ENCODE measurements at regions not wholly inside any gene's neighbourhood (a gene's known extent, or its start where the extent isn't known, plus 50 kb on each side); places are given as distances from the start of the nearest gene placed in this dataset.

DNA sequence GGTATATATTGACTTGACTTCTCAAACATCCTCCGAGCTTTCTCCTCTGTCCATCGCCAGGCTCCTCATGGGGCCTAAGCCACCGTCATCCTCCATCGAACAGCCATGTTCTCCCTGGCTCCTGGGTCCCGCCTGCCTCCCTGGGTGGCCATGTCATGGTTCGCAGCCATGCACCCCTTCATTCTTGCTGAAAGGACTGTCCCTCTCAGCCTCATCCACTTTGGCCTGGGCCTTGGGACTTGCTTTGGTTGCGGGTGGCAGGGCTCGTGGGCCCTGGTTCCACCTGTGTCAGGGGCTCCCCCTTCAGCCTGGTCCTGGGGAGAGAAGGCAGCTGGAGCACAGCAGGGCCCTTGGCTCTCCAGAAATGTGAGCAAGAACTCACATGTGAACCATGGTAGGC is 183.8 kb downstream of the KATNAL1 start:
- H3K36me3 ChIP-seq (replicated peaks; ENCODE audit: low read depth, low read length): no peaks in the 10 kb centered on the region
- H3K79me2 ChIP-seq (ENCODE audit: low read length): no peaks in the 10 kb centered on the region
- H3K4me2 ChIP-seq (ENCODE audit: low read length): no peak overlapping the region
- TF ChIP-seq EZH2phosphoT487 (IDR thresholded peaks at IDR 0.05; ENCODE audit: low read depth): no peak
- TF ChIP-seq, protein P1, sequence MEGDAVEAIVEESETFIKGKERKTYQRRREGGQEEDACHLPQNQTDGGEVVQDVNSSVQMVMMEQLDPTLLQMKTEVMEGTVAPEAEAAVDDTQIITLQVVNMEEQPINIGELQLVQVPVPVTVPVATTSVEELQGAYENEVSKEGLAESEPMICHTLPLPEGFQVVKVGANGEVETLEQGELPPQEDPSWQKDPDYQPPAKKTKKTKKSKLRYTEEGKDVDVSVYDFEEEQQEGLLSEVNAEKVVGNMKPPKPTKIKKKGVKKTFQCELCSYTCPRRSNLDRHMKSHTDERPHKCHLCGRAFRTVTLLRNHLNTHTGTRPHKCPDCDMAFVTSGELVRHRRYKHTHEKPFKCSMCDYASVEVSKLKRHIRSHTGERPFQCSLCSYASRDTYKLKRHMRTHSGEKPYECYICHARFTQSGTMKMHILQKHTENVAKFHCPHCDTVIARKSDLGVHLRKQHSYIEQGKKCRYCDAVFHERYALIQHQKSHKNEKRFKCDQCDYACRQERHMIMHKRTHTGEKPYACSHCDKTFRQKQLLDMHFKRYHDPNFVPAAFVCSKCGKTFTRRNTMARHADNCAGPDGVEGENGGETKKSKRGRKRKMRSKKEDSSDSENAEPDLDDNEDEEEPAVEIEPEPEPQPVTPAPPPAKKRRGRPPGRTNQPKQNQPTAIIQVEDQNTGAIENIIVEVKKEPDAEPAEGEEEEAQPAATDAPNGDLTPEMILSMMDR (IDR thresholded peaks at IDR 0.05; ENCODE audit: low read depth, low read length): no peak
- no peak overlapping the region for H3K27ac ChIP-seq (ENCODE audit: low read length)
- H2AFZ ChIP-seq (ENCODE audit: low read depth, low read length): no peak overlapping the region
- no peaks in the 10 kb centered on the region for H3K27me3 ChIP-seq (ENCODE audit: low read depth, low read length)
- H3K9me3 ChIP-seq (ENCODE audit: insufficient read depth, low read length): no peaks in the 10 kb centered on the region
- H3K4me1 ChIP-seq (ENCODE audit: low read length): peaks cover 38% of the 10 kb centered on the region
- no peak overlapping the region for H3K9ac ChIP-seq (ENCODE audit: low read length)
- no peaks in the 10 kb centered on the region for H4K20me1 ChIP-seq (ENCODE audit: insufficient read depth, low read length)
- no peak overlapping the region for H3K4me3 ChIP-seq (ENCODE audit: low read length)

DNA sequence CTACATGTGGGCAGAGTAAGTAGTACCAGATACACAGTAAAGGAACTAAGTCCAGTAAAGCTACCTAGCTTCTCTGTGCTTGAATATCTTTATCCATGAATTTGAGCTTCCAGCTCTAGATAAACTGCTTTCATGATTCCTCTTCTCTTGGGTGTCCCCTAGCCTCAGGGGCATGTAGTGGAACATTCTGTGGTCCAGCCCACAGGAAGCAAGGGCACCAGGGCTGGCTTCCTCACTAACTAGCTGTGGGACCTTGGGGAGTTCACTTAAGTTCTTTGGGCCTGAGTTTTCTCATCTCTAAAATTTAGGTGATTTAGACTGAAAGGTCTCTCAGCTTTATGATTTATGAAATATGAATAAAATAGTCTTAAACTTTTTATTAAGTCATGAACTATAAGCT is 185.7 kb downstream of the KATNAL1 start:
- Histone ChIP-seq H3K79me2 (ENCODE audit: low read length) (no peaks in the 10 kb centered on the region), H3K27ac (ENCODE audit: low read length) (no peak overlapping the region), H3K27me3 (ENCODE audit: low read depth, low read length) (no peaks in the 10 kb centered on the region), H3K9ac (ENCODE audit: low read length) (no peak overlapping the region), H3K4me2 (ENCODE audit: low read length) (no peak overlapping the region), H3K4me1 (ENCODE audit: low read length) (peaks cover 40% of the 10 kb centered on the region), H4K20me1 (ENCODE audit: insufficient read depth, low read length) (no peaks in the 10 kb centered on the region), H2AFZ (ENCODE audit: low read depth, low read length) (no peak overlapping the region), H3K9me3 (ENCODE audit: insufficient read depth, low read length) (no peaks in the 10 kb centered on the region), H3K36me3 (replicated peaks; ENCODE audit: low read depth, low read length) (no peaks in the 10 kb centered on the region), H3K4me3 (ENCODE audit: low read length) (no peak overlapping the region)
- TF ChIP-seq EZH2phosphoT487 (IDR thresholded peaks at IDR 0.05; ENCODE audit: low read depth): no peak
- TF ChIP-seq, protein P1 (IDR thresholded peaks at IDR 0.05; ENCODE audit: low read depth, low read length): no peak

DNA sequence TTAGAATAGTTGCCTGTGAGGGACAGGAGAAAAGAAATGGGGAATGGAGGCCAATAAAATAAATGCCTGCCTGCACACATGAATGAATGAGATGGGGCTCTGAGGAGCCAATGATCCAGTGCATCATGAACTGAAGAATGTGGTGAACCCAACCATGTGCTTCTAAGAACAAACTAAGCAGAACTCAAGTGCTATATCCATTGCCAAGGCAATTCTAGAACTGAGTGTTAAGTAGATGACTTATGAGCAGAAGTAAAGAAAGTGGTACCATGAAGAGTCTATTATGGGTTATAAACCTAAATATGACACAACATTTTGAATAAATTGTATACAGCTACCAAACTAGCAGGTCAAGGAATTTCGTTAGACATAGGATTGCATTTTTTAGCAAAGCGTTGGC is 186.1 kb downstream of the KATNAL1 start:
- peak overlapping the region; percentile 56; the same call in 1 of the 2 replicates for H3K4me2 ChIP-seq (ENCODE audit: low read length)
- H3K79me2 ChIP-seq (ENCODE audit: low read length): no peaks in the 10 kb centered on the region
- H3K27me3 ChIP-seq (ENCODE audit: low read depth, low read length): no peaks in the 10 kb centered on the region
- no peaks in the 10 kb centered on the region for H4K20me1 ChIP-seq (ENCODE audit: insufficient read depth, low read length)
- TF ChIP-seq, protein P1 (IDR thresholded peaks at IDR 0.05; ENCODE audit: low read depth, low read length): no peak
- TF ChIP-seq EZH2phosphoT487 (IDR thresholded peaks at IDR 0.05; ENCODE audit: low read depth): no peak
- H3K9ac ChIP-seq (ENCODE audit: low read length): no peak overlapping the region
- H3K4me3 ChIP-seq (ENCODE audit: low read length): no peak overlapping the region
- H3K36me3 ChIP-seq (replicated peaks; ENCODE audit: low read depth, low read length): no peaks in the 10 kb centered on the region
- peak overlapping the region; percentile 56; the same call in 1 of the 2 replicates for H3K27ac ChIP-seq (ENCODE audit: low read length)
- peaks cover 44% of the 10 kb centered on the region for H3K4me1 ChIP-seq (ENCODE audit: low read length)
- H3K9me3 ChIP-seq (ENCODE audit: insufficient read depth, low read length): no peaks in the 10 kb centered on the region
- no peak overlapping the region for H2AFZ ChIP-seq (ENCODE audit: low read depth, low read length)

DNA sequence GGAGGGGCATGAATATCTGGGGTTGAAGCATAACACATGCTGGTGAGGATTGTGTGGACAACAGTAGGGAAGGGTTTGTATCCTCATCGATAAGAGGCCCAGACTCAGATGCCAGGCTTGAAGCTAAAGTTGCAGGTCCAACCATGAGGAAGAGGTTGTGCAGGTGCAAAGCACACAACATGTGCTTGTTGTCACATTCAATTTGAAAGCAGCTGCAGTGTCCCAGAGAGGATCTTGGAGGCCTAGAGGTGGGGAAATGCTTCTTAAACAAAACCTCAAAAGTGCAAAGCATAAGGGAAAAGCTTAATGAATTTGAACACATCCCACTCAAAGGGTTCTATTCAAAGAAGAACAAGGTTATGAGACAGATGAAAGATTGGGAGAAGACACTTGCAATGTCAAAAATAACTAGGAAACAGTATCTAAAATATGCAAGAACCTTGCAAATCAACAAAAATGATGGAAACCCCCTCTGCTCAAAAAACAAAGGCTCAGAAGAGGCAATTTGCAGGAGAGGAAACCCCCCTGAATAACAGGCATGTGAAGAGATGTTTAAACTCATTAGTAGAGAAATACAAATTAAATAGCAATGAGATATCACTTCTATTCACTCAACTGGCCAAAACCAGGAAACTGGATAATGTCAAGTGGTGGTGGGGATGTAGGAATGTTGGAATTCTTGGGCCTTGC is 187.1 kb downstream of the KATNAL1 start:
- Histone ChIP-seq H3K9me3 (ENCODE audit: insufficient read depth, low read length) (no peaks in the 10 kb centered on the region), H3K4me1 (ENCODE audit: low read length) (peaks cover 54% of the 10 kb centered on the region), H4K20me1 (ENCODE audit: insufficient read depth, low read length) (no peaks in the 10 kb centered on the region), H3K9ac (ENCODE audit: low read length) (peak overlapping the region; percentile 18; the same call in 1 of the 2 replicates), H2AFZ (ENCODE audit: low read depth, low read length) (peak overlapping the region; percentile 68), H3K27ac (ENCODE audit: low read length) (peak overlapping the region; percentile 56), H3K4me2 (ENCODE audit: low read length) (peak overlapping the region; percentile 56), H3K36me3 (replicated peaks; ENCODE audit: low read depth, low read length) (no peaks in the 10 kb centered on the region), H3K27me3 (ENCODE audit: low read depth, low read length) (no peaks in the 10 kb centered on the region), H3K4me3 (ENCODE audit: low read length) (no peak overlapping the region; the same call in 1 of the 2 replicates), H3K79me2 (ENCODE audit: low read length) (no peaks in the 10 kb centered on the region)
- TF ChIP-seq, protein P1 (IDR thresholded peaks at IDR 0.05; ENCODE audit: low read depth, low read length): no peak
- TF ChIP-seq EZH2phosphoT487 (IDR thresholded peaks at IDR 0.05; ENCODE audit: low read depth): no peak
